ENCODE measurements at regions not wholly inside any gene's neighbourhood (a gene's known extent, or its start where the extent isn't known, plus 50 kb on each side); places are given as distances from the start of the nearest gene placed in this dataset.
"Not testable (repeated sequence)": the region's sequence is repeated elsewhere in the genome, so short reads cannot be mapped to it uniquely, and the experiment has no call there.

GRCh38 chr14:53381895-53382294 is 228.8 kb upstream of the DDHD1 start:
- Histone ChIP-seq H3K36me3 (no peaks in the 10 kb centered on the region), H3K9me3 (replicated peaks) (no peaks in the 10 kb centered on the region), H3K4me1 (no peaks in the 10 kb centered on the region), H3K27ac (no peak overlapping the region), H3K27me3 (no peaks in the 10 kb centered on the region), H3K4me3 (no peak overlapping the region)
- DNase-seq, result no peak

- H3K9me3 ChIP-seq (replicated peaks), result no peaks in the 10 kb centered on the region
- H3K36me3 ChIP-seq, result no peaks in the 10 kb centered on the region
- no peak for DNase-seq
- H3K4me3 ChIP-seq, result no peak overlapping the region
- no peak overlapping the region for H3K27ac ChIP-seq
- no peaks in the 10 kb centered on the region for H3K27me3 ChIP-seq
- H3K4me1 ChIP-seq, result no peaks in the 10 kb centered on the region
Observed at GRCh38 chr14:53380867-53381225, 227.7 kb upstream of the DDHD1 start.

DNA sequence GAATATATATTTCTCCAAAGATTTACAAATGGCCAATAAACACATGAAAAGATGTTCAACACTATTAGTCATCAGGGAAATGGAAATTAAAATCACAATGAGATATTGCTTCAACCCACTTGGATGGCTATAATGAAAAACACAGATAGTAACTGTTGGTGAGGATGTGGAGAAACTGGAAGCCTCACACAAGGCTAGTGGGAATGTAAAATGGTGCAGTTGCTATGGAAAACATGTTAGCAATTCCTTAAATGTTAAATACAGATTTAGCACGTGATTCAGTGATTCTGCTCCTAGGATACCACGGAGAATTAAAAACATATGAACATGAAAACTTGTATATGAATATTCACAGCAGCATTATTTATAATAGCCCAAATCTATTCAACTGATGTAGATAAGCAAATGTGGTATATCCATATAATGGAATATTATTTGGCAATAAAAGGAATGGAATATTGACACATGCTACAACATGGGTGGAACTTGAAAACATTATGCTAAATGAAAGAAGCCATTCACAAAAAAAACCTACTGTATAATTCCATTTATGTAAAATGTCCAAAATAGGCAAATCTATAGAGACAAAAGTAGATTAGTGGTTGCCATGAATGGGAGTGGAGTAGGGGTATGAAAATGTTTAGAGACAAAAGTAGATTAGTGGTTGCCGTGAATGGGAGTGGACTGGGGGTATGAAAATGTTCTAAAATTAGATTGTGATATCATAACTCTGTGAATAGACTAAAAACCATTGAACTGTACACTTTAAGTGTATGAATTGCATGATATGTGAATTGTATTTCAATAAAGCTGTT is 227.1 kb upstream of the DDHD1 start:
- H3K4me1 ChIP-seq, result no peaks in the 10 kb centered on the region
- no peak overlapping the region for H3K4me3 ChIP-seq
- no peak overlapping the region for H3K27ac ChIP-seq
- H3K27me3 ChIP-seq, result no peaks in the 10 kb centered on the region
- no peak for DNase-seq
- H3K9me3 ChIP-seq (replicated peaks), result no peaks in the 10 kb centered on the region
- no peaks in the 10 kb centered on the region for H3K36me3 ChIP-seq

DNA sequence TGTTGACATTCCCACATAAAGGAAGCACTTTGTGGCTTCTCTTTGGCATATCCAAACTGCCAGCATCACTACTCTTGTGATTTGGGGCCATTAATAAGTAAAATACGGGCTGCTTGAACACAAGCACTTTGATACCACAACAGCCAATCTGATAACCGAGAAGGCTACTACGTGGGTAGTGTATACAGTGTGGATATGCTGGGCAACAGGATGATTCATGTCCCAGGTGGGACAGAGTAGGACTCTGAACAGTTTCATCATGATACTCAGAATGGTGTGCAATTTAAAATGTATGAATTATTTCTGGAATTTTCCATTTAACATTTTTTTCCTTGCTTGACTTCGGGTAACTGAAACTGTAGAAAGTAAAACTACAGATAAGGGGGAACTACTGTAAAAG is 225.0 kb upstream of the DDHD1 start:
- Histone ChIP-seq H3K4me1 (no peaks in the 10 kb centered on the region), H3K27ac (no peak overlapping the region), H3K36me3 (no peaks in the 10 kb centered on the region), H3K27me3 (no peaks in the 10 kb centered on the region), H3K9me3 (replicated peaks) (no peaks in the 10 kb centered on the region), H3K4me3 (no peak overlapping the region)
- DNase-seq, result no peak

GRCh38 chr14:53376064-53376463 is 222.9 kb upstream of the DDHD1 start:
- Histone ChIP-seq H3K9me3 (replicated peaks) (no peaks in the 10 kb centered on the region), H3K27me3 (no peaks in the 10 kb centered on the region), H3K36me3 (no peaks in the 10 kb centered on the region), H3K4me3 (no peak overlapping the region), H3K27ac (no peak overlapping the region), H3K4me1 (no peaks in the 10 kb centered on the region)
- no peak for DNase-seq

DNA sequence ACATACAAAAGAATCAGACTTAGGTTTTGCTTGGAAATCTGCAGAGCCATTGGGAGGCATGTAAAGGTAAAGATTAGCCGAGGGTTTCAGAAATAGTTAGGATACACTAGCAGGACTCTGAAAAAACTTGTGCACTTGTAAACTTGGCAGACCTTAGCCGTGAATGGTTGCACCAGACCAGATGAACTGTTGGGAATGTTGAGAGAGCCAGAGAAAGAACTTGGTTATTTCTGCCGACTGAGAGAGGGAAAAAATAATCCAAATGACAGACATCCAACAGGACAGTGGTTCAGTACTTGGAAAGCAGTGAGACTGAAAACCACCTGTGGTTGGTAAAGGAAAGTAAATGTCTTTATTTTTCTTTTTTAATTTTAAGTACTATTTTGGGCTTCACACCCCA is 222.5 kb upstream of the DDHD1 start:
- Histone ChIP-seq H3K36me3 (no peaks in the 10 kb centered on the region), H3K27ac (no peak overlapping the region), H3K27me3 (no peaks in the 10 kb centered on the region), H3K4me1 (no peaks in the 10 kb centered on the region), H3K4me3 (no peak overlapping the region), H3K9me3 (replicated peaks) (no peaks in the 10 kb centered on the region)
- DNase-seq, result no peak

- Histone ChIP-seq H3K9me3 (replicated peaks) (no peaks in the 10 kb centered on the region), H3K4me3 (no peak overlapping the region), H3K4me1 (peaks cover 12% of the 10 kb centered on the region), H3K27ac (peak overlapping the region; percentile 6; the same call in 1 of the 2 replicates), H3K27me3 (no peaks in the 10 kb centered on the region), H3K36me3 (no peaks in the 10 kb centered on the region)
- DNase-seq, result no peak
Observed at GRCh38 chr14:53368711-53369201, 215.6 kb upstream of the DDHD1 start.

DNA sequence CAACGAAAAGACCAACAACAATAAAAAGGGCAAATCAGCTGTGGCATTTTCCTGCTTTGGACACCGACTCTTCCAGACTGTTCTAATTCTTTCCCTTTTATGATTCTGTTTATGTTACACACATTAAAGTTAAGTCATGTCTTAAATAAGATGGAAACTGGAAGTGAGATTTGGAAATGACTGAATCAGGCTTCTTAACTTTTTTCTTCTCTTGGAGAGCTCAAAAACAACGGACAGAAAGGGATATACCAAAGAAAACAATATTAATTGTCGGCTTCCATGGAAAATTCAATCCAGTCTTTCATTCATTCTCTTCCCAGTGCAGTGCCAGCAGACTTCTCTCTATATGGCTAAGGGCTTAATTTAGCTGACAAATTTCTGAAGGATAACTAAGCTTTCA is 214.9 kb upstream of the DDHD1 start:
- H3K9me3 ChIP-seq (replicated peaks), result no peaks in the 10 kb centered on the region
- H3K27me3 ChIP-seq, result no peaks in the 10 kb centered on the region
- peak overlapping the region; percentile 6; the same call in 1 of the 2 replicates for H3K27ac ChIP-seq
- H3K36me3 ChIP-seq, result no peaks in the 10 kb centered on the region
- no peak for DNase-seq
- peaks cover 12% of the 10 kb centered on the region for H3K4me1 ChIP-seq
- H3K4me3 ChIP-seq, result no peak overlapping the region

GRCh38 chr14:53367644-53368026 is 214.5 kb upstream of the DDHD1 start:
- DNase-seq, result no peak
- no peaks in the 10 kb centered on the region for H3K36me3 ChIP-seq
- H3K9me3 ChIP-seq (replicated peaks), result no peaks in the 10 kb centered on the region
- peaks cover 12% of the 10 kb centered on the region for H3K4me1 ChIP-seq
- H3K27ac ChIP-seq, result no peak overlapping the region
- no peak overlapping the region for H3K4me3 ChIP-seq
- no peaks in the 10 kb centered on the region for H3K27me3 ChIP-seq

- H3K4me1 ChIP-seq, result peaks cover 21% of the 10 kb centered on the region
- H3K4me3 ChIP-seq, result no peak overlapping the region
- H3K27me3 ChIP-seq, result no peaks in the 10 kb centered on the region
- DNase-seq, result no peak
- H3K36me3 ChIP-seq, result no peaks in the 10 kb centered on the region
- H3K9me3 ChIP-seq (replicated peaks), result no peaks in the 10 kb centered on the region
- no peak overlapping the region for H3K27ac ChIP-seq
Observed at GRCh38 chr14:53365486-53366130, 212.5 kb upstream of the DDHD1 start.

- H3K27me3 ChIP-seq; H3K9me3 ChIP-seq (replicated peaks); DNase-seq; H3K27ac ChIP-seq; H3K4me3 ChIP-seq; H3K36me3 ChIP-seq: not testable (repeated sequence)
- peaks cover 14% of the 10 kb centered on the region for H3K4me1 ChIP-seq
Observed at GRCh38 chr14:53362916-53363315, 209.8 kb upstream of the DDHD1 start.

GRCh38 chr14:53360829-53361228 is 207.7 kb upstream of the DDHD1 start:
- Histone ChIP-seq H3K36me3 (no peaks in the 10 kb centered on the region), H3K9me3 (replicated peaks) (no peaks in the 10 kb centered on the region), H3K27ac (no peak overlapping the region), H3K4me1 (peaks cover 27% of the 10 kb centered on the region), H3K27me3 (no peaks in the 10 kb centered on the region), H3K4me3 (no peak overlapping the region)
- DNase-seq, result peak; percentile 70 to 83

DNA sequence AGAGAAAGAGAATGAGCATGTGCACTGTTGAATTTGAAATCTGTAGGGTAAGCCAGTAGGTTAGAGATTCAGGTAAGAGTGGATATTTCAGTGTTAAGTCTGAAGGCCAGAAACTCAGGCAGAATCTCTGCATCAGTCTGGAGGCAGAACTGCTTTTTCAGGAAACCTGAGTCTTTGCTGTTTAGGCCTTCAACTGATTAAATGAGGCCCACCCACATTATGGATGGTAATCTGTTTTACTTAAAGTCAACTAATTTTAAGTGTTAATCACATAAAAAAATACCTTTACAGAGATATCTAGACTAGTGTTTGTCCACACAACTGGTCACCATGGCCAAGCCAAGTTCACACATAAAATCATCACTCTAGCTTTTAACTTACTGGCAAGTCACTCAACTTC is 205.0 kb upstream of the DDHD1 start:
- H3K4me1 ChIP-seq, result peaks cover 40% of the 10 kb centered on the region
- H3K27ac ChIP-seq, result no peak overlapping the region
- no peaks in the 10 kb centered on the region for H3K27me3 ChIP-seq
- no peaks in the 10 kb centered on the region for H3K36me3 ChIP-seq
- no peaks in the 10 kb centered on the region for H3K9me3 ChIP-seq (replicated peaks)
- DNase-seq, result no peak
- H3K4me3 ChIP-seq, result no peak overlapping the region

DNA sequence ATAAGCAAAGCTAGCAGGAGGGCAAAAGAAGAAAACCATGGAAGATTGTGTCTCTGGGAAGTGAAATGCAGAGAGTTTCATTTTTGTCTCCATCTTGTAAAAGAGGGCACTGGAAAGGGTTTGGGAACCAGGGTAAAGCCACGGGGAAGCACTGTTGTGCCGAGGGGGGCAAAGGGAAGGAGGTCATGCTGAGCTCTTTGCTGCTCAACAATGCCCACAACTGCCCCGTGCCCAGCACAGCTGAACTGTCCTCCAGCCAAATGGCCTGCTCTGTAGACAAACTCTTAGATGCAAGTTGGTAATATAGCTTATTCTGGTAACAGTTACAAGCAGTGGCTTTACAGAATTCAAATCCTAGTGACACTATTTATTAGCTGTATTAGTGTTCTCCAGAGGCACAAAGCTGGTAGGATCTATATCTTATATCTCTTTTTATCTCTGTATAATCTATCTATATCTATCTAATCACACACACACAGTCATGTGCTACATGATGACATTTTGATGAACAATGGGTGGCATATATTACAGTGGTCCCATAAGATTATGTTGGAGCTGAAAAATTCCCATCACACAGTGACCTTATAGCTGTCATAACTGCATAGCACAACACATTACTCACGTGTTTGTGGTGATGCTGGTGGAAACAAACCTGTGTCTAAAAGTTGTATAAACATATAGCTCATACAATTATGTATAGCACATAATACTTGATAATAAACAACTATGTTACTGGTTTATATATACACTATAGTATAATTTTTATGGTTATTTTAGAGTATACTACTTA is 203.4 kb upstream of the DDHD1 start:
- no peak overlapping the region for H3K4me3 ChIP-seq
- peak overlapping the region; percentile 54 for H3K27ac ChIP-seq
- DNase-seq, result peak in 1 of 2 experiments; percentile 11

GRCh38 chr14:53355581-53356112 is 202.5 kb upstream of the DDHD1 start:
- Histone ChIP-seq H3K36me3 (no peaks in the 10 kb centered on the region), H3K9me3 (replicated peaks) (no peaks in the 10 kb centered on the region), H3K4me1 (peaks cover 31% of the 10 kb centered on the region), H3K27ac (peak overlapping the region; percentile 54), H3K27me3 (no peaks in the 10 kb centered on the region), H3K4me3 (no peak overlapping the region)
- peak; percentile 85 to 93 for DNase-seq

More for the DNA sequence above, 203.4 kb upstream of the DDHD1 start:
- H3K36me3 ChIP-seq, result no peaks in the 10 kb centered on the region
- no peaks in the 10 kb centered on the region for H3K27me3 ChIP-seq
- peaks cover 40% of the 10 kb centered on the region for H3K4me1 ChIP-seq
- no peaks in the 10 kb centered on the region for H3K9me3 ChIP-seq (replicated peaks)
